Stimulated activated CD4-positive, alpha-beta T cell treated with anti-CD3 and anti-CD28 coated beads, TNF-alpha, amount 100 ng/mL, for 48 hours (primary cell): ENCODE measurements at regions not wholly inside any gene's neighbourhood (a gene's known extent, or its start where the extent isn't known, plus 50 kb on each side); places are given as distances from the start of the nearest gene placed in this dataset.
A peak's percentile ranks its signal among the peaks of the same experiment; 100 is the strongest.
"Not testable (repeated sequence)": the region's sequence is repeated elsewhere in the genome, so short reads cannot be mapped to it uniquely, and the experiment has no call there.

Experiments used
- DNase-seq, 3 donors: peaks; one replicate each; pipeline ENCODE4 v3.0.0-alpha.2; 2020; ENCODE audit warnings: low read depth in 3 of 3

GRCh38 chr14:21768875-21769257, 95.2 kb upstream of the OR4E1 start:
- no peak for DNase-seq

- no peak for DNase-seq
These were observed 94.7 kb upstream of the OR4E1 start for GRCh38 chr14:21768116-21768874.

- not testable (repeated sequence) for DNase-seq
These were observed 86.7 kb upstream of the OR4E1 start for GRCh38 chr14:21760360-21760759.

DNA sequence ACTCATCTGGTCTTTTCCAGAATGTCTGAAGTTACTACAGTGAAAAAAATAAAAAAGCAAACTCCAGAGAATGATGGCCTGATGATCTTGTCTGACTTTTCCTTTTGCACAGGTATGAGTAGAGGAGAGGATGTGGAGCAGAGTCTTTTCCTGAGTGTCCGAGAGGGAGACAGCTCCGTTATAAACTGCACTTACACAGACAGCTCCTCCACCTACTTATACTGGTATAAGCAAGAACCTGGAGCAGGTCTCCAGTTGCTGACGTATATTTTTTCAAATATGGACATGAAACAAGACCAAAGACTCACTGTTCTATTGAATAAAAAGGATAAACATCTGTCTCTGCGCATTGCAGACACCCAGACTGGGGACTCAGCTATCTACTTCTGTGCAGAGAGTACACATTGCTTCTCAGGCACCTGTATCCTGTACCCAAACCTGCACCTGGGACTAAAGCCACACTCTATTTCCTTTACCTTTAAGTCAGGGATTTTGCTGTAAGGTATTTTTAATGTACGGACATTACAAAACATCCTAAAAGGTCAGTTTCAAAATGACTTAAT, 75.8 kb upstream of the OR4E1 start:
- DNase-seq: no peak

DNA sequence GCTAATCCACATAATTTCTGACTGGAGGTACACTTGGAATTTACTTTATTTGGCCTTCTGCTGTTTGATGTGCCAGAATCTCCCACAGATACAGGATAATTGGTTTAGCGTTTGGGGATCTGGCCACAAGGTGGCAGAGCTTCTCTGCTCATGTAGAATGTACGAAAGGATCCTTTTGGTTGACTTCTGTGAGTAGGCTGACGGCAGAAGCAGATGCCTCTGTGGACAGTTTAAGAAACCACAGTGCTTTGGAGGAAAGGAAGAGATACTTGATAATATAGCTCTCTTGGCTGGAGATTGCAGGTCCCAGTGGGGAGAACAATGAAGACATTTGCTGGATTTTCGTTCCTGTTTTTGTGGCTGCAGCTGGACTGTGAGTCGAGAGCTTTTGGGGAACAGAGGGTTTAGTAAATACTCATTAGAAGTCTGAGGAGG, 75.3 kb upstream of the OR4E1 start:
- peak in 2 of 3 donors; percentile 16 to 25 for DNase-seq

DNA sequence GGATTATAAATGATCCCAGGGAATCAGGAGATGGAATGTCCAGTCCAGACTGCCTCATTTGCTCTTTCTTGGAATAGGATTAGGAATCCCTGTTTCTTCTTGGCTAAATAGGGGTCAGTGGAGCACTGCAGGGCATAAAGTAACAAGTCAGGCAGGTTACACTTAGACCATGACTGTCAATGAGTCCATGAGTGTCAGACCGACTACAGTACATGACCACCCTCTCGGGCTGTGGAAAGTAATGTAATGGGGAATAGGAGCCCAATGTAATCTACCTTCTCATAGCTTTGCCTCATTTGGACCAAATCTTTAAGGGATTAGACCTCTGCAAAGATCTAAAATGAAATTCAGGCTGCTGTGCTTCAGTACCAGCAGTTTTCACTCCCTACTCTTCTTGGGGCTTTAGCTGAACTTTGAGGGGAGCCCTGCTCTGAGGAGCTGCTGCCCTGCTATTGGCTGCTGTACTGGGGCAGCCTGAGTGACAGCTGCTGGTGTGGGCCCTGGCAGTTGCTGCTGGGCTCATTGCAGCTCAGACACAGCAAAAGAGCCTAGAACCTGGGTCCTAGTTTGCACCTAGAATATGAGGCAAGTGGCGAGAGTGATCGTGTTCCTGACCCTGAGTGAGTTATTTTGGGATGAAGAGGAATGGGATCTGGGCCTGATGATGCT, 62.2 kb upstream of the OR4E1 start:
- no peak for DNase-seq

DNA sequence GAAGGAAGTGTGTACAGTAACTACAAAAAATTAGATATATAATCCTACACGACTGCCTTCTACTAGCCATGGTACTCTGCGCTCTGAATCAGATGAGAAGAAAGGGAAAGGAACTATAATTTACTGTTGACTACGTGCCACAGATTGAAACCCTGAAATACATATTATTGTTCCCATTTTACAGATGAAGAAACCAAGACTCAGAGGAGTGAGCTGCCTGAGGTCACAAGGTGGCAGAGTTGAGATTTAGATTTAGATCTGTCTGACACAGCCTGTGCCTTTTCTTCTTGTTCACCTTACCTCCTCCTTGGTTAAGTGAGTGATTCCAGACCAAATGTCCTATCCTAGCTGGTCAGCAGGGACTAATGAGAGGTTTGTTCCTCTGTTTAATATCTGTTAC, 61.6 kb upstream of the OR4E1 start:
- DNase-seq: no peak

- peak in 1 of 3 donors; percentile 24 for DNase-seq
These were observed 60.9 kb upstream of the OR4E1 start for GRCh38 chr14:21734457-21735074.

DNA sequence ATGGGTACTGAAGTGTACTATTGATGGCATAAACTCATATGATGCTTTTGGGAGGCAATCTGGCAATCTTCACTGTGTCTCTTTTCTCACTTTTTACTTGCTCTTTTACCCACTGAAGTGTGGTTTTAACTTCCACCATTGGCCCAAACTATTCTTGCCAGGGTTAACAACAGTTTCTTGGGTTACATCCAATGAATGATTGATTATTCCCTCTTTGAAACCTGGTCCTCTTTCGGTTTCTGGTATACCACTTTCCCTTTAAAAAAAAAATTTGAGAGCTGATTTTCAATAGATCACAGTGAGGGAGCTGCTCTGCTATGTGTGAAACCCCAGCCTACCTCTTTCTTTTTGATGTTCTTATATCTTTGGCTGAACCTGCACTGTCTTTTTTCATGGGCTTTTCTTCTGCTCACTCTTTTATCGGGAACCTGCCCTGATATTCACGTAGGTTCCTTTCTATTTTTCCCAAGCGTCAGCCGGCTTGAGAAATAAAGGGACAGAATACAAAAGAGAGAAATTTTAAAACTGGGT, 56.1 kb upstream of the OR4E1 start:
- DNase-seq: no peak

DNA sequence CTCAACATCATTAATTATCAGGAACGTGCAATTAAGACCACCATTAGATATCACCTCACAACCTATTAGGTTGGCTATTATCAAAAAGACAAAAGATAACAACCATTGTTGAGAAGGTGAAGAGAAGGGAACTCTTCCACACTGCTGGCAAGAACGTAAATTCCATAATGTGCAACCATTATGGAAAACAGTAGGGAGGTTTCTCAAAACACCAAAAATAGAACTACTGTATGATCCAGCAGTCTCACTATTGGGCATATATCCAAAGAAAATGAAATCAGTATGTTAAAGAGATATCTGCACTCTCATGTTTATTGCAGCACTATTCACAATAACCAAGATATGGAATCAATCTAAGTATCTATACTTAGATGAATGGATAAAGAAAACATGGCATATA, 51.6 kb upstream of the OR4E1 start:
- DNase-seq: no peak

- no peak for DNase-seq
These were observed 50.7 kb upstream of the OR4E1 start for GRCh38 chr14:21724090-21724973.

GRCh38 chr14:21723431-21724045, 49.9 kb upstream of the OR4E1 start:
- peak; percentile 6 to 29 (median 12) for DNase-seq
